AG04449 (cell line): ENCODE measurements at regions not wholly inside any gene's neighbourhood (a gene's known extent, or its start where the extent isn't known, plus 50 kb on each side); places are given as distances from the start of the nearest gene placed in this dataset.
"Not testable (repeated sequence)": the region's sequence is repeated elsewhere in the genome, so short reads cannot be mapped to it uniquely, and the experiment has no call there.

Source experiments
- CTCF ChIA-PET: fragments of 350-600 bp; formaldehyde crosslinking; extraction: SDS; loops from one replicate; lab custom pipeline; 2021; ENCODE audit warnings: antibody characterized with exemption; lab: Yijun Ruan, JAX
- POLR2A ChIA-PET: fragments of 400-600, 350-600 bp; formaldehyde crosslinking; extraction: SDS; loops from one replicate; lab custom pipeline; 2020; ENCODE audit warnings: antibody characterized with exemption, inconsistent platforms; lab: Yijun Ruan, JAX
- DNase-seq: peaks from one replicate; pipeline ENCODE4 v3.0.0-alpha.2; 2010; ENCODE audit warnings: low read depth, low spot score
- H3K4me3 ChIP-seq: 2 replicates; pipeline ENCODE4 v1.5.1; 2011; ENCODE audit warnings: low read depth, mild to moderate bottlenecking, control low read depth, low read length
- CTCF ChIP-seq: IDR thresholded peaks from one replicate; pipeline ENCODE4 v1.5.1; 2011; ENCODE audit warnings: mild to moderate bottlenecking, moderate library complexity, low read length, control low read depth, inconsistent platforms; ENCODE audit not compliant: insufficient read depth; ENCODE audit errors: missing control alignments

- no peak for DNase-seq
- ChIA-PET CTCF (no interaction called here), POLR2A (no interaction called here)
- no peak overlapping the region for H3K4me3 ChIP-seq
- TF ChIP-seq CTCF: no peak
Measured at GRCh38 chr6:164087211-164087610, 672.7 kb downstream of the QKI start.

GRCh38 chr6:164086076-164086887 is 671.8 kb downstream of the QKI start:
- ChIA-PET POLR2A (no interaction called here), CTCF (no interaction called here)
- TF ChIP-seq CTCF: no peak
- no peak for DNase-seq
- no peak overlapping the region for H3K4me3 ChIP-seq

DNA sequence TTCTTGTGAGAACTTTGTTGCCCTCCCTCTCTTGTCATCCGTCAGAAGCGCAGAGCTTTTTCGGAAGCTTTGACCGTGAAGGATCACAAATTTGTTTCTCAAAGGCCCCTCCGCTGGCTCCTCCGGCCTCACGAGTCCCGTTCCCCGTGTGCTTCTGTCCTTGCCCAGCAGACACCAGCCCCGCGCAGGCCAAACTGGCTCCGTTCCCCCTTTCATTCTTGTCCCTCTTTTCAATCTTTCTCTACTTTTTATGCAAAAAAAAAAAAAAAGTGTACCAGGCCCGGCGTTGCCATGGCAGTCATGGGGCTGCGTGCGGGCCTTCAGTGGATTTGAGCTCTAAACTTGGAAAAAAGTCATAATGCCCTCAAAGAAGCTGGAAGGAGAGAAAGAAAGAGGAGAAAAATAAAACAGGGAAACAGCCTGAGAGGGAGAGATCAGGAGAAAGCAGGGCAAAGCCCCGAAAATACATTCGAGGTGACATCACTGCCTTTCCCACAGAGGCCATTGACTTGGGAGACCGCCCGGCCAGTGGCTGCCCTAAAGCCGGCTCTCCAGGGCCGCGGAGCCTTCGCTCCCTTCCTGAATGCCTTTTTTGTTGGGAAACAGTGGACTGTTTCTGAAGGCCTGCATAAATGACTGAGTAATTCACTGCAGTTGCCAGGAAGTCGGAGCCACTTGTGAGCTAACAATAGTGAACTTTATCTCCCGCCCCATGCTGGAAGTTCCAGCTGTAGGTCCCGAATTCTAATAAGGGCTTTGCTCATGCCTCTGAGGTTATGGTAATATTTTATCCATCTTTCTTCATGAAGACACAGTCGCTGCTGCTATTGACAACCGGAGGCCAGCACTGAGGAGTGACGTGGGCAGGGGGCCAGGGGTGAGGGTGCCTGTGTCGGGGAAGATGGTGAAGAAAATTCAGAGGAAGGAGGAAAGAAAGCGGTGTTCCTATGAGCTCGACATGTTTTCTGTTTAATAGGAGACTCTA is 670.9 kb downstream of the QKI start:
- H3K4me3 ChIP-seq: no peak overlapping the region
- no peak for TF ChIP-seq CTCF
- ChIA-PET POLR2A (no interaction called here), CTCF (no interaction called here)
- no peak for DNase-seq

GRCh38 chr6:164079275-164079600 is 664.7 kb downstream of the QKI start:
- DNase-seq: no peak
- H3K4me3 ChIP-seq: no peak overlapping the region
- POLR2A ChIA-PET: no interaction called here
- no peak for TF ChIP-seq CTCF
- CTCF ChIA-PET: no interaction called here

DNA sequence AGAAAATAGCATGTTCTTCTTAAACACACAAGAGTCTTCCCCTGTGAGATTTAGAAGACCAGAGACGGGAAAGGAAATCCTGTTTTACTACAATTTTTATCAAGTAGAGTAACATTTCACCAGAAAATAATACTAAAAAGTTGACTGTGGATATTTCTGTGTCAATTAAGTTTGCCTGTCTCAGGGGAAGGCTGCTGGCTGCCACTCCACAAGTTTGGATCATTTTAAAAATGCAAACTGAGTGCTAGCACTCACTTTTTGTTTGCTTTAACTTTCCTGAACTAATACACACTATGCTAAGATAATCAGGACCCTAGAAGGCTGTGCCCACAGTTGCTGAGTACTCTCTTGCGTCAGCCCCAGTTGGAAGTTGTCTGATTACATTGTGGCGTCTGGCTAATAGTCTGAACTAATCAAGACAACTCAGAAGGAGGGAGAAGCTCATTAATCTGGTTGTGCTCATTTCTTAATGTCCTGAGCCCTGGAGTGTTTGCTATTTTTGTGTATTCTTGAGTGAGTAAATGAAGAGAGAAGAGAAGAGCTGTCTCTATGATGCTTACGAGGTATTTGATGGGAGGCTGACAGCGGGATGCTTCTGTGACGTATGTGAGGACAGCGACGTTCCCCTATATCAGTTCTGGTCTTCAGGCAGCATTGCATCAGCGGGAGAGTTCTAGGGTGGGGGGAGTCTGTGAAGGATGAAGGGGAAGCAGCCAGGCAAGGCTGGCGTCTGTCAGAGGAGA is 664.2 kb downstream of the QKI start:
- no peak for TF ChIP-seq CTCF
- no peak for DNase-seq
- ChIA-PET CTCF (no interaction called here), POLR2A (no interaction called here)
- H3K4me3 ChIP-seq: no peak overlapping the region

DNA sequence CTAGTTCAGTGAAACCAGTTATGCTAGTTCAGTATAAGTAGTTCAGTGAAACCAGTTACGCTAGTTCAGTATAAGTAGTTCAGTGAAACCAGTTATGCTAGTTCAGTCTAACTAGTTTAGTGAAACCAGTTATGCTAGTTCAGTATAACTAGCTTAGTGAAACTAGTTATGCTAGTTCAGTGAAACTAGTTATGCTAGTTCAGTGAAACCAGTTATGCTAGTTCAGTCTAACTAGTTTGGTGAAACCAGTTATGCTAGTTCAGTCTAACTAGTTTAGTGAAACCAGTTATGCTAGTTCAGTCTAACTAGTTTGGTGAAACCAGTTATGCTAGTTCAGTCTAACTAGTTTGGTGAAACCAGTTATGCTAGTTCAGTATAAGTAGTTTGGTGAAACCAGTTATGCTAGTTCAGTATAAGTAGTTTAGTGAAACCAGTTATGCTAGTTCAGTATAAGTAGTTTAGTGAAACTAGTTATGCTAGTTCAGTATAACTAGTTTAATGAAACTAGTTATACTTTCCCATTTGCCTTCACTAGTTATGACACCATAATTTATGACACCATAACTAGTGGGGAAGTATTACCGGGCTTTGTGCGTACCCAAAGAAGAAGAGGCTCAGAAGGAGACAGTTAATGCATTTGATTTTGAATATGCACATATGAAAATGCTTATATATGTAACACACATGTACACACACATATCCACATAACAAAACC is 662.5 kb downstream of the QKI start:
- POLR2A ChIA-PET, CTCF ChIA-PET, DNase-seq, H3K4me3 ChIP-seq: not testable (repeated sequence)
